ENCODE measurements at regions not wholly inside any gene's neighbourhood (a gene's known extent, or its start where the extent isn't known, plus 50 kb on each side); places are given as distances from the start of the nearest gene placed in this dataset.

DNA sequence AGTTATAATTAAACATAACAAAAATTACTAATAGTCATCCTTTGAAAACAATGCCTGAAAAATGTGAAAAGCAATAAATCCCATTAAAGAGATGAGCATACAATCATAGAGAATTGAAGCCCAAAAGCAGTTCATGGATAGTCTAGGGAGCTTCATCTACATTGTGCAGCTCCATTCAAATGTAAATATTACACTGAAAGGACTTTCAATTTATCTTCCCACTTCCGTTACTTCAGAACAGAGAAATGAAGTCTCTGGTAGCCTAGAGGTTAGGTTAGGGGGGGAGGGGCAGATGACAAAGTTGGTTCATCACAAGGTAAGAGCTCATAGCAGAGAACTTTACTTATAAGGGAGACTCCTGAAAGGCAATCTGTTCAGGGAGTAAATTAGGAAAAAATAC lies 126.6 kb upstream of the RGPD4 start:
- DNase-seq (ENCODE audit: extremely low read depth, insufficient read length), result no peak
- Histone ChIP-seq H3K4me3 (replicated peaks; ENCODE audit: low read depth, low read length) (no peak overlapping the region), H3K36me3 (ENCODE audit: control insufficient read depth, insufficient read depth, low read length) (no peaks in the 10 kb centered on the region), H3K27me3 (replicated peaks; ENCODE audit: control insufficient read depth, insufficient read depth, low read length) (no peaks in the 10 kb centered on the region)
- TF ChIP-seq, protein P1, sequence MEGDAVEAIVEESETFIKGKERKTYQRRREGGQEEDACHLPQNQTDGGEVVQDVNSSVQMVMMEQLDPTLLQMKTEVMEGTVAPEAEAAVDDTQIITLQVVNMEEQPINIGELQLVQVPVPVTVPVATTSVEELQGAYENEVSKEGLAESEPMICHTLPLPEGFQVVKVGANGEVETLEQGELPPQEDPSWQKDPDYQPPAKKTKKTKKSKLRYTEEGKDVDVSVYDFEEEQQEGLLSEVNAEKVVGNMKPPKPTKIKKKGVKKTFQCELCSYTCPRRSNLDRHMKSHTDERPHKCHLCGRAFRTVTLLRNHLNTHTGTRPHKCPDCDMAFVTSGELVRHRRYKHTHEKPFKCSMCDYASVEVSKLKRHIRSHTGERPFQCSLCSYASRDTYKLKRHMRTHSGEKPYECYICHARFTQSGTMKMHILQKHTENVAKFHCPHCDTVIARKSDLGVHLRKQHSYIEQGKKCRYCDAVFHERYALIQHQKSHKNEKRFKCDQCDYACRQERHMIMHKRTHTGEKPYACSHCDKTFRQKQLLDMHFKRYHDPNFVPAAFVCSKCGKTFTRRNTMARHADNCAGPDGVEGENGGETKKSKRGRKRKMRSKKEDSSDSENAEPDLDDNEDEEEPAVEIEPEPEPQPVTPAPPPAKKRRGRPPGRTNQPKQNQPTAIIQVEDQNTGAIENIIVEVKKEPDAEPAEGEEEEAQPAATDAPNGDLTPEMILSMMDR (IDR thresholded peaks at IDR 0.05; ENCODE audit: insufficient read depth, low read length, poor library complexity, severe bottlenecking), result no peak

GRCh38 chr2:107711941-107712340 lies 114.8 kb upstream of the RGPD4 start:
- no peak for DNase-seq (ENCODE audit: extremely low read depth, insufficient read length)
- Histone ChIP-seq H3K27me3 (replicated peaks; ENCODE audit: control insufficient read depth, insufficient read depth, low read length) (no peaks in the 10 kb centered on the region), H3K4me3 (replicated peaks; ENCODE audit: low read depth, low read length) (no peak overlapping the region), H3K36me3 (ENCODE audit: control insufficient read depth, insufficient read depth, low read length) (no peaks in the 10 kb centered on the region)
- TF ChIP-seq, protein P1 (IDR thresholded peaks at IDR 0.05; ENCODE audit: insufficient read depth, low read length, poor library complexity, severe bottlenecking), result no peak

- H3K27me3 ChIP-seq (replicated peaks; ENCODE audit: control insufficient read depth, insufficient read depth, low read length), result no peaks in the 10 kb centered on the region
- TF ChIP-seq, protein P1 (IDR thresholded peaks at IDR 0.05; ENCODE audit: insufficient read depth, low read length, poor library complexity, severe bottlenecking), result no peak
- no peaks in the 10 kb centered on the region for H3K36me3 ChIP-seq (ENCODE audit: control insufficient read depth, insufficient read depth, low read length)
- peak overlapping the region; percentile 26; the same call in 1 of the 2 replicates for H3K4me3 ChIP-seq (replicated peaks; ENCODE audit: low read depth, low read length)
- no peak for DNase-seq (ENCODE audit: extremely low read depth, insufficient read length)
Observed at GRCh38 chr2:107712857-107713256, 113.8 kb upstream of the RGPD4 start.

GRCh38 chr2:107717661-107718060 lies 109.0 kb upstream of the RGPD4 start:
- DNase-seq (ENCODE audit: extremely low read depth, insufficient read length), result no peak
- no peaks in the 10 kb centered on the region for H3K27me3 ChIP-seq (replicated peaks; ENCODE audit: control insufficient read depth, insufficient read depth, low read length)
- no peaks in the 10 kb centered on the region for H3K36me3 ChIP-seq (ENCODE audit: control insufficient read depth, insufficient read depth, low read length)
- TF ChIP-seq, protein P1 (IDR thresholded peaks at IDR 0.05; ENCODE audit: insufficient read depth, low read length, poor library complexity, severe bottlenecking), result no peak
- no peak overlapping the region for H3K4me3 ChIP-seq (replicated peaks; ENCODE audit: low read depth, low read length)

DNA sequence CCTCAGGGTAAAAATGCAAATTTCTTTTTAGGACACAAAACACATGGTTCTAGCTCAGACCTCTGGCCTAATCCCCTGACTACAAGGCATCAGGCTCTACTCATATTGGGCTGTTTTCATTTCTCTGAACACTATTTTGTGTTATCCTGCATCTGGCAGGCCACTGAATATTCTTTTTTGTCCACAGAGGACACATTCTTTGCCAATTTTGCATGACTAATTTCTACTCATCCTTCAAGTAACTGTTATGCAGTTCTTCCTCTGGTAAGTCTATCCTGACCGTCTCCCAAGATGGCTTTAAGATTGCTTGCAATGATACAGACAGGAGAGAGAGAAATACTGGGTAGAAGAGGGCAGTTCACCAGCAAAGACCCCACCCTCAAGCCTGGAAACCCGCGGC lies 107.6 kb upstream of the RGPD4 start:
- H3K27me3 ChIP-seq (replicated peaks; ENCODE audit: control insufficient read depth, insufficient read depth, low read length), result no peaks in the 10 kb centered on the region
- no peak overlapping the region for H3K4me3 ChIP-seq (replicated peaks; ENCODE audit: low read depth, low read length)
- TF ChIP-seq, protein P1 (IDR thresholded peaks at IDR 0.05; ENCODE audit: insufficient read depth, low read length, poor library complexity, severe bottlenecking), result no peak
- no peak for DNase-seq (ENCODE audit: extremely low read depth, insufficient read length)
- H3K36me3 ChIP-seq (ENCODE audit: control insufficient read depth, insufficient read depth, low read length), result no peaks in the 10 kb centered on the region

GRCh38 chr2:107719836-107720235 lies 106.9 kb upstream of the RGPD4 start:
- Histone ChIP-seq H3K36me3 (ENCODE audit: control insufficient read depth, insufficient read depth, low read length) (no peaks in the 10 kb centered on the region), H3K27me3 (replicated peaks; ENCODE audit: control insufficient read depth, insufficient read depth, low read length) (no peaks in the 10 kb centered on the region), H3K4me3 (replicated peaks; ENCODE audit: low read depth, low read length) (no peak overlapping the region)
- TF ChIP-seq, protein P1 (IDR thresholded peaks at IDR 0.05; ENCODE audit: insufficient read depth, low read length, poor library complexity, severe bottlenecking), result no peak
- no peak for DNase-seq (ENCODE audit: extremely low read depth, insufficient read length)

Measured in GM06990 (cell line).